22Rv1 (cell line): ENCODE measurements at regions not wholly inside any gene's neighbourhood (a gene's known extent, or its start where the extent isn't known, plus 50 kb on each side); places are given as distances from the start of the nearest gene placed in this dataset.

Source experiments
- H3K27ac ChIP-seq: fragments of 450-650 bp; 2 replicates; pipeline ENCODE4 v1.5.1; 2017
- ZFX ChIP-seq: fragments of 450-650 bp; IDR thresholded peaks from 2 replicates; pipeline ENCODE4 v1.6.1; 2017; ENCODE audit warnings: antibody characterized with exemption, borderline replicate concordance
- TF ChIP-seq, protein P1 (sequence below): fragments of 450-650 bp; IDR thresholded peaks from 2 replicates; pipeline ENCODE4 v1.5.1; 2017; ENCODE audit warnings: mild to moderate bottlenecking

DNA sequence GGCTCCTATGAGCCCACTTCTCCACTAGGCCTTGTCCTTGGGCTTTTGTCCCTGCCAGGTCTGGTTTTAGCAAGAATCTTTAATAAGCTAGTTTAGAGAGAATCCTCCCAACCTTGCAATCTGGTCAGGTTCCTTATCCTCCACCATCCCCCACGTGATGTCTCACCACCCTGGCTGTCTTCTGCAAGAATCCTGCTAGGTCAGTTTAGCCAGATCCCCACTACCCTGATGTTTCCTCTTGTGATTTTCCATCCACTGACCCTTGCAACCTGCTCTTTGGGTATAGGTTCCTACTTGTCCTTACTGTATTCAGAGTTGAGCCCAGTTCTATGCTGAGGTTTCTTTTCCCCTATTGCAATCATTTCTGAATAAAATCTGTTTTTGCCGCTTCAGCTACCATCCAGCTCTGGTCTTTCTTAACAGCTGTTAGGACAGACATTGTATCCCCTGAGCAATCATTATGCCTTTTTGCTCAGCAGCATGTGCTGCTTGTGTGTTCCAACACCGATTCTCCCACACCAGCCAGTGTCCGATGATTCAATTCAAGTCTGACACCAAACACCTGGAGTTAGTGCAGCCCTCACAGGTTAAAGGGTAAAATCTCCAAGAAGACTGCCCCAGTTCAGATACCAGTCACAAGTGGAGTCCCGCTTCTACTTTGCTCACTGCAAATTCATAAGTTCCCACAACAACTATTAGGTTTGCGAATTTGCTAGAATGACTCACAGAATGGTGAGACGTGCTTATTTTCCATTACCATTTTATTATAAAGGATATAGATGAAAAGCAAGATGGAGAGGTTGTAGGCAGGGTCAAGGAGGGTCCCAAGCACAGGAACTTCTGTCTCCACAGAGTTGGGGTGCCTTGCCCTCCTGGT, 62.2 kb upstream of the ADCY1 start:
- H3K27ac ChIP-seq, result no peak overlapping the region
- TF ChIP-seq ZFX, result no peak
- TF ChIP-seq, protein P1, sequence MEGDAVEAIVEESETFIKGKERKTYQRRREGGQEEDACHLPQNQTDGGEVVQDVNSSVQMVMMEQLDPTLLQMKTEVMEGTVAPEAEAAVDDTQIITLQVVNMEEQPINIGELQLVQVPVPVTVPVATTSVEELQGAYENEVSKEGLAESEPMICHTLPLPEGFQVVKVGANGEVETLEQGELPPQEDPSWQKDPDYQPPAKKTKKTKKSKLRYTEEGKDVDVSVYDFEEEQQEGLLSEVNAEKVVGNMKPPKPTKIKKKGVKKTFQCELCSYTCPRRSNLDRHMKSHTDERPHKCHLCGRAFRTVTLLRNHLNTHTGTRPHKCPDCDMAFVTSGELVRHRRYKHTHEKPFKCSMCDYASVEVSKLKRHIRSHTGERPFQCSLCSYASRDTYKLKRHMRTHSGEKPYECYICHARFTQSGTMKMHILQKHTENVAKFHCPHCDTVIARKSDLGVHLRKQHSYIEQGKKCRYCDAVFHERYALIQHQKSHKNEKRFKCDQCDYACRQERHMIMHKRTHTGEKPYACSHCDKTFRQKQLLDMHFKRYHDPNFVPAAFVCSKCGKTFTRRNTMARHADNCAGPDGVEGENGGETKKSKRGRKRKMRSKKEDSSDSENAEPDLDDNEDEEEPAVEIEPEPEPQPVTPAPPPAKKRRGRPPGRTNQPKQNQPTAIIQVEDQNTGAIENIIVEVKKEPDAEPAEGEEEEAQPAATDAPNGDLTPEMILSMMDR, result no peak

DNA sequence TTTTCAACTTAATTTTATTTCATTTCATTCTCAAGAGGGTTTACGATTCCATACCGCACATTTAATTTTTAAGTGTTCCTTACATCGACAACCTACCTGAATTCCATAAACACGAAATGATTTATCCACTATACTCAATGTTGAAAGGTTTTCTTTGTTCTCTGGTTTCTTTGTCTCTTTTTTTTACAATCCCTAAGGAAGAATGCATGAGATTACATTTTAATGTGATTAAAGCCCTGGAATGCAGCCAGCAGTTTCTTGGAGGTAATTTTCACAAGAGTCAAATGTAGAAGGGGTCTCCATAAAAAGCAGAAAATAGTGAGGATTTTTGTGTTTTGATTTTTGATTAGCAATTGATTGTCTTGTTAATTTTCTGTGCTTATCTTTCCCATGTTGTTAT, 59.2 kb upstream of the ADCY1 start:
- H3K27ac ChIP-seq, result no peak overlapping the region
- no peak for TF ChIP-seq ZFX
- TF ChIP-seq, protein P1, result no peak

DNA sequence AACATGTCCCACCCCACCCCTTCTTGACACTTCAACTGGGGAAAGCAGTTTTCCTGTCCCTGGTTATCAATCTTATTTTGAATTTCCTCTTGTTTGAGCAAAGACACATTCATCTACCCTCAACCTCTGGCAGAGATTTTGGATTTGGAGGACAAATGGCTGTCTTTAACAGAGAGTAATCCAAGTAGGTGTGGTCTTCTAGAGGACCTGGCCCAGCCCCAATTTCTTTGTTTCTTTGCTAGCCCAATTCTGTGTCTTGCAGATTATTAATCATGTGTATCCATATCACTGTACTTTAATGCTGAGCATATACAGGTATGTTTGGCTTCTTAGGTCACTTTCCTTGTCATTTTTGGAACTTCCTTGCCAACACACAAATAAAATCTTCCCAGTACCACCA, 58.8 kb upstream of the ADCY1 start:
- no peak overlapping the region for H3K27ac ChIP-seq
- TF ChIP-seq ZFX, result no peak
- TF ChIP-seq, protein P1, result no peak
